ENCODE measurements at regions not wholly inside any gene's neighbourhood (a gene's known extent, or its start where the extent isn't known, plus 50 kb on each side); places are given as distances from the start of the nearest gene placed in this dataset.
"Not testable (repeated sequence)": the region's sequence is repeated elsewhere in the genome, so short reads cannot be mapped to it uniquely, and the experiment has no call there.

DNA sequence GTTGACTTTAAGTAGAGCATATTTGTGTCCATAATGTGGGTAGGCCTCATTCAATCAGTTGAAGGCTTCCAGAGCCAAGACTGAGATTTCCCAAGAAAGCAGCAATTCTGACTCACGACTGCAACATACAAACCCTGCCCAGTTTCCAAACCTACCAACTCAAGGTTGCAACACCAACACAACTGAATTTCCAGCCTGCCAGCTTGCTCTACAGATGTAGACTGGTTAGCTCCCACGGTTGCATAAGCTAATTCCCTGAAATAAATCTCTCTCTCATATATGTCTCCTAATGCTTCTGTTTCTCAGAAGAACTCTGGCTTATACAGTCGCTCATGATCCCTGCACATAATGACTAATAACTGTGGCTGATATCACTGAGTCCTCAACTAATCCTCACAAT is 113.6 kb downstream of the OR4C45 start:
- TF ChIP-seq POLR2A, CTCF (IDR thresholded peaks at IDR 0.05): not testable (repeated sequence)

All from esophagus squamous epithelium (tissue), 4 donors.